ENCODE measurements at regions not wholly inside any gene's neighbourhood (a gene's known extent, or its start where the extent isn't known, plus 50 kb on each side); places are given as distances from the start of the nearest gene placed in this dataset.

GRCh38 chr3:103002425-103003176 is 567.8 kb downstream of the ZPLD1 start:
- Histone ChIP-seq H3K4me1 (ENCODE audit: control insufficient read depth in 3 of 3, insufficient read depth in 3 of 3, low read length in 3 of 3) (no peaks in the 10 kb centered on the region), H3K27me3 (ENCODE audit: control insufficient read depth in 3 of 3, insufficient read depth in 3 of 3, low read length in 3 of 3) (no peaks in the 10 kb centered on the region), H3K27ac (ENCODE audit: low read depth, low read length) (no peak overlapping the region), H3K4me3 (ENCODE audit: low read length in 3 of 3) (no peak overlapping the region), H3K36me3 (ENCODE audit: control insufficient read depth in 3 of 3, insufficient read depth in 3 of 3, low read length in 3 of 3) (no peaks in the 10 kb centered on the region), H3K9me3 (ENCODE audit: control insufficient read depth in 3 of 3, low read length in 3 of 3) (no peaks in the 10 kb centered on the region), H3K9ac (ENCODE audit: low read depth in 1 of 3, low read length in 3 of 3) (no peak overlapping the region)

DNA sequence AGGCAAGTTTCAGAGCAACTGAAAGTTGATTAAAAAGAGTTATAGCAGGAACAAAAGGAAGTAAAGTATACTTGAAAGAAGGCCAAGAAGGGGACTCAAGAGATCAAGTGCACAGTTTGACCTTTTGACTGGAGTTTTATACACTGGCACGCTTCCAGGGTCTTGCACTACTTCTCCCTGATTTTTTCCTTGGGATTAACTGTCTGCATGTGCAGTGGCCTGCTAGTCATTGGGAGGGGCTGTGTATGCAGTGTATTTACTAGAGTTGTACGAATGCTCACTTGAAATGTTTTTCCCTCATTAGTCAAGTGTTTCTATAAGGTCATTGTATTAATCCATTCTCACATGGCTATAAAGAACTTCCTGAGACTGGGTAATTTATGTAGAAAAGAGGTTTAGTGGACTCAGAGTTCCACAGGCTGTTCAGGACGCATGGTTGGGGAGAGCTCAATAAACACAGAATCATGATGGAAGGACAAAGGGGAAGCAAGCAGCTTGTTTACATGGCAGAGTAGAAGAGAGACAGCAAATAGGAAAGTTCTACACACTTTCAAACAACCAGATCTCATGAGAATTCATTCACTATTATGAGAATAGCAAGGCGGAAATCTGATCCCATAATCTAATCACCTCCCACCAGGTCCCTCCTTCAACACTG is 571.8 kb downstream of the ZPLD1 start:
- no peak overlapping the region for H3K9ac ChIP-seq (ENCODE audit: low read depth in 1 of 3, low read length in 3 of 3)
- no peak overlapping the region for H3K4me3 ChIP-seq (ENCODE audit: low read length in 3 of 3)
- no peak overlapping the region for H3K27ac ChIP-seq (ENCODE audit: low read depth, low read length)
- H3K9me3 ChIP-seq (ENCODE audit: control insufficient read depth in 3 of 3, low read length in 3 of 3) = no peaks in the 10 kb centered on the region
- no peaks in the 10 kb centered on the region for H3K4me1 ChIP-seq (ENCODE audit: control insufficient read depth in 3 of 3, insufficient read depth in 3 of 3, low read length in 3 of 3)
- H3K27me3 ChIP-seq (ENCODE audit: control insufficient read depth in 3 of 3, insufficient read depth in 3 of 3, low read length in 3 of 3) = no peaks in the 10 kb centered on the region
- H3K36me3 ChIP-seq (ENCODE audit: control insufficient read depth in 3 of 3, insufficient read depth in 3 of 3, low read length in 3 of 3) = no peaks in the 10 kb centered on the region

DNA sequence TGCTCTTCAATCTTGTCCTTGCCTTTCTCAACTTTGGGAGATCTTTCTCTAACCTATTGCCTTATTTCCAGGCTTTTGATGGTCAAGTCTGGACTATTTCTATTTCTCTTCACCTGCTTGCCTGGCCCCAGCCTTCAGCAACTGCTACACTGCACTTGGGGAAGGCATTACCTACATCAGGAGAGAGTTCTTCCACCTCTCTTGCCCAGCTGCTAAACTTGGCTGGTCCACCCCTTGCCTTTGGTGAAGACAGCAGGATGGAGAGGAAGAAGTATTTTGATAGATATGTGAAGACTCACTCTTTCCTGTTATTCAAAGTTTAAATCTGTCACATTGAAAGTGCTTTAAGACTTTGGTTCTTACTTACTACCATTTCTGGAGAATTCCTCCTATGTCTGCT is 574.8 kb downstream of the ZPLD1 start:
- H3K27ac ChIP-seq (ENCODE audit: low read depth, low read length) = no peak overlapping the region
- no peaks in the 10 kb centered on the region for H3K27me3 ChIP-seq (ENCODE audit: control insufficient read depth in 3 of 3, insufficient read depth in 3 of 3, low read length in 3 of 3)
- no peak overlapping the region for H3K9ac ChIP-seq (ENCODE audit: low read depth in 1 of 3, low read length in 3 of 3)
- no peaks in the 10 kb centered on the region for H3K9me3 ChIP-seq (ENCODE audit: control insufficient read depth in 3 of 3, low read length in 3 of 3)
- H3K4me1 ChIP-seq (ENCODE audit: control insufficient read depth in 3 of 3, insufficient read depth in 3 of 3, low read length in 3 of 3) = no peaks in the 10 kb centered on the region
- no peak overlapping the region for H3K4me3 ChIP-seq (ENCODE audit: low read length in 3 of 3)
- H3K36me3 ChIP-seq (ENCODE audit: control insufficient read depth in 3 of 3, insufficient read depth in 3 of 3, low read length in 3 of 3) = no peaks in the 10 kb centered on the region

GRCh38 chr3:103025880-103026279 is 591.1 kb downstream of the ZPLD1 start:
- Histone ChIP-seq H3K4me1 (ENCODE audit: control insufficient read depth in 3 of 3, insufficient read depth in 3 of 3, low read length in 3 of 3) (no peaks in the 10 kb centered on the region), H3K9me3 (ENCODE audit: control insufficient read depth in 3 of 3, low read length in 3 of 3) (no peaks in the 10 kb centered on the region), H3K27ac (ENCODE audit: low read depth, low read length) (no peak overlapping the region), H3K4me3 (ENCODE audit: low read length in 3 of 3) (no peak overlapping the region), H3K27me3 (ENCODE audit: control insufficient read depth in 3 of 3, insufficient read depth in 3 of 3, low read length in 3 of 3) (no peaks in the 10 kb centered on the region), H3K36me3 (ENCODE audit: control insufficient read depth in 3 of 3, insufficient read depth in 3 of 3, low read length in 3 of 3) (no peaks in the 10 kb centered on the region), H3K9ac (ENCODE audit: low read depth in 1 of 3, low read length in 3 of 3) (no peak overlapping the region)

DNA sequence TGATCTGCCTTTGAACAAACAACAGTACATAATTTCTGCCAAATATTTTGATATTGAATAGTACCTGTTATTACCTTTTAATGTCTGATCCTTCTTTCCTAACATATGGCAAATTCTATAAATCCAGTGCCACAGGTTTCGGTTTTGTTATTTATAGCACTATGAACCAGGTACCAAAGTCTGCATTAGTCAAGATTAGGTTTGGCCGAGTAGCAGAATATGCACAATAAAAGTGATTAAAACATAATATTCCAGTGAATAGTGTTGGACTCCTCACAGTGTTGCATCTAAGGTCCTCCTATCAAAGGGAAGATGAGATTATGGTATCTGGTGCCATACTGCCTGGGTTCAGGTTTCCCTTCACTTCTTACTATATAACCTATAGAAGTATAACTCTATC is 599.0 kb downstream of the ZPLD1 start:
- Histone ChIP-seq H3K36me3 (ENCODE audit: control insufficient read depth in 3 of 3, insufficient read depth in 3 of 3, low read length in 3 of 3) (no peaks in the 10 kb centered on the region), H3K27me3 (ENCODE audit: control insufficient read depth in 3 of 3, insufficient read depth in 3 of 3, low read length in 3 of 3) (no peaks in the 10 kb centered on the region), H3K4me3 (ENCODE audit: low read length in 3 of 3) (no peak overlapping the region), H3K9ac (ENCODE audit: low read depth in 1 of 3, low read length in 3 of 3) (no peak overlapping the region), H3K4me1 (ENCODE audit: control insufficient read depth in 3 of 3, insufficient read depth in 3 of 3, low read length in 3 of 3) (no peaks in the 10 kb centered on the region), H3K9me3 (ENCODE audit: control insufficient read depth in 3 of 3, low read length in 3 of 3) (no peaks in the 10 kb centered on the region), H3K27ac (ENCODE audit: low read depth, low read length) (no peak overlapping the region)

GRCh38 chr3:103047640-103048039 is 612.8 kb downstream of the ZPLD1 start:
- Histone ChIP-seq H3K9me3 (ENCODE audit: control insufficient read depth in 3 of 3, low read length in 3 of 3) (no peaks in the 10 kb centered on the region), H3K9ac (ENCODE audit: low read depth in 1 of 3, low read length in 3 of 3) (no peak overlapping the region), H3K4me1 (ENCODE audit: control insufficient read depth in 3 of 3, insufficient read depth in 3 of 3, low read length in 3 of 3) (no peaks in the 10 kb centered on the region), H3K36me3 (ENCODE audit: control insufficient read depth in 3 of 3, insufficient read depth in 3 of 3, low read length in 3 of 3) (no peaks in the 10 kb centered on the region), H3K27me3 (ENCODE audit: control insufficient read depth in 3 of 3, insufficient read depth in 3 of 3, low read length in 3 of 3) (no peaks in the 10 kb centered on the region), H3K4me3 (ENCODE audit: low read length in 3 of 3) (no peak overlapping the region), H3K27ac (ENCODE audit: low read depth, low read length) (no peak overlapping the region)

- H3K36me3 ChIP-seq (ENCODE audit: control insufficient read depth in 3 of 3, insufficient read depth in 3 of 3, low read length in 3 of 3) = no peaks in the 10 kb centered on the region
- H3K27ac ChIP-seq (ENCODE audit: low read depth, low read length) = no peak overlapping the region
- no peaks in the 10 kb centered on the region for H3K9me3 ChIP-seq (ENCODE audit: control insufficient read depth in 3 of 3, low read length in 3 of 3)
- no peaks in the 10 kb centered on the region for H3K27me3 ChIP-seq (ENCODE audit: control insufficient read depth in 3 of 3, insufficient read depth in 3 of 3, low read length in 3 of 3)
- H3K4me3 ChIP-seq (ENCODE audit: low read length in 3 of 3) = no peak overlapping the region
- no peak overlapping the region for H3K9ac ChIP-seq (ENCODE audit: low read depth in 1 of 3, low read length in 3 of 3)
- no peaks in the 10 kb centered on the region for H3K4me1 ChIP-seq (ENCODE audit: control insufficient read depth in 3 of 3, insufficient read depth in 3 of 3, low read length in 3 of 3)
Measured at GRCh38 chr3:103048068-103048722, 613.4 kb downstream of the ZPLD1 start.

GRCh38 chr3:103052236-103052830 is 617.5 kb downstream of the ZPLD1 start:
- Histone ChIP-seq H3K9ac (ENCODE audit: low read depth in 1 of 3, low read length in 3 of 3) (no peak overlapping the region), H3K36me3 (ENCODE audit: control insufficient read depth in 3 of 3, insufficient read depth in 3 of 3, low read length in 3 of 3) (no peaks in the 10 kb centered on the region), H3K27ac (ENCODE audit: low read depth, low read length) (no peak overlapping the region), H3K4me3 (ENCODE audit: low read length in 3 of 3) (no peak overlapping the region), H3K4me1 (ENCODE audit: control insufficient read depth in 3 of 3, insufficient read depth in 3 of 3, low read length in 3 of 3) (no peaks in the 10 kb centered on the region), H3K9me3 (ENCODE audit: control insufficient read depth in 3 of 3, low read length in 3 of 3) (no peaks in the 10 kb centered on the region), H3K27me3 (ENCODE audit: control insufficient read depth in 3 of 3, insufficient read depth in 3 of 3, low read length in 3 of 3) (no peaks in the 10 kb centered on the region)

DNA sequence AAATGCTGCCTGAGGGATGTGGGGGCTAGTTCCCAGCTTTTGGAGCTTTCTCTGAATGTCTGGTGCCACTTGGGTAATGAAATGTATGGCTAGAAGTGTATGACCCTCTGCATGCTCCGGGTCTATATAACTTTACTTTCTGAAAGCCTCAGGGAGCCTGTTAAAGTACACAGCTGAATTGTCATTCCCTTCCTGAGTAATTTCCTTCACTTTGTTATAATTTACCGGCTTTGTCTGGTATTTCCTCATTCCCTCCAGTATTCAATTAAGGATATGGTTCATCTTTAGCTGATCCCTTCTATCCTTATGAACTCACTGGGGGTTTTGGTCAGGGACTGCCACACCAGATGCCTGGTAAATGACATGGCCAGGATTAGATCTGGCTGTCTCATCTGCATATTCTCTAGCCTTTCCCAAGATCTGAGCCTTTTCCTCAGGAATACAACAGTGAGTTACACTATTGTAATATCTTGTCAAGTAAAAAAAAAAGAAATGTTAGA is 620.3 kb downstream of the ZPLD1 start:
- Histone ChIP-seq H3K4me1 (ENCODE audit: control insufficient read depth in 3 of 3, insufficient read depth in 3 of 3, low read length in 3 of 3) (no peaks in the 10 kb centered on the region), H3K27me3 (ENCODE audit: control insufficient read depth in 3 of 3, insufficient read depth in 3 of 3, low read length in 3 of 3) (no peaks in the 10 kb centered on the region), H3K4me3 (ENCODE audit: low read length in 3 of 3) (no peak overlapping the region), H3K36me3 (ENCODE audit: control insufficient read depth in 3 of 3, insufficient read depth in 3 of 3, low read length in 3 of 3) (no peaks in the 10 kb centered on the region), H3K9ac (ENCODE audit: low read depth in 1 of 3, low read length in 3 of 3) (no peak overlapping the region), H3K9me3 (ENCODE audit: control insufficient read depth in 3 of 3, low read length in 3 of 3) (no peaks in the 10 kb centered on the region), H3K27ac (ENCODE audit: low read depth, low read length) (no peak overlapping the region)

DNA sequence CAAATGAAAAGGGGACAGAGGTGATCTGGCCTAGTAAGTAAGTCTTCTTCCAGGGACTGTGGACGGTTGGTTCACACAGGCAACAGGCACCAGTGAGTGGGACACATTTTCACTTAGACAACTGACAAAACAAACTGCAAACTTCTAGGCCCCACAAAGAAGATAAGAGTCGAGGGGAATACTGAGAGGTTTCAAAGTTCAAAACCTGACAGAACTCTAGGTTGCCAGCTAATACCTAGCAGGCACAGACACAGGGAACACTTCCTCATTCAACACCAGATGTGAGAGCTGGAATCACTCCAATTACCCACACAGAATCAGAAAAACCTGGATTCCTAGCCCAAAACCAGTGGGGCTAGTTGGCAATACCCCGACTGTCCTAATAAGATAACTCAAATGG is 621.7 kb downstream of the ZPLD1 start:
- no peaks in the 10 kb centered on the region for H3K27me3 ChIP-seq (ENCODE audit: control insufficient read depth in 3 of 3, insufficient read depth in 3 of 3, low read length in 3 of 3)
- no peaks in the 10 kb centered on the region for H3K9me3 ChIP-seq (ENCODE audit: control insufficient read depth in 3 of 3, low read length in 3 of 3)
- H3K36me3 ChIP-seq (ENCODE audit: control insufficient read depth in 3 of 3, insufficient read depth in 3 of 3, low read length in 3 of 3) = no peaks in the 10 kb centered on the region
- H3K27ac ChIP-seq (ENCODE audit: low read depth, low read length) = no peak overlapping the region
- no peak overlapping the region for H3K9ac ChIP-seq (ENCODE audit: low read depth in 1 of 3, low read length in 3 of 3)
- no peaks in the 10 kb centered on the region for H3K4me1 ChIP-seq (ENCODE audit: control insufficient read depth in 3 of 3, insufficient read depth in 3 of 3, low read length in 3 of 3)
- no peak overlapping the region for H3K4me3 ChIP-seq (ENCODE audit: low read length in 3 of 3)

All from skeletal muscle tissue (tissue), 3 donors.